Heart left ventricle (tissue), 16 donors: ENCODE measurements at regions not wholly inside any gene's neighbourhood (a gene's known extent, or its start where the extent isn't known, plus 50 kb on each side); places are given as distances from the start of the nearest gene placed in this dataset.
A peak's percentile ranks its signal among the peaks of the same experiment; 100 is the strongest.

Source experiments
- ATAC-seq, 4 donors: fragments of 200-7000 bp; cut with Tn5 transposase; one replicate each; pipeline ENCODE4 v1.9.1; 2020 to 2022; ENCODE audit warnings: moderate library complexity in 4 of 4, mild to moderate bottlenecking in 3 of 4, moderate number of reproducible peaks in 1 of 4
- DNase-seq, 5 donors: peaks; one replicate each; pipeline ENCODE4 v3.0.0-alpha.2; 2020
- H3K27ac ChIP-seq, 12 donors: fragments of 200-600 bp; sonication (generic) in 4 of 12; one replicate each; pipeline versions ENCODE4 v1.5.0 to v1.8.0; 2016 to 2022; ENCODE audit warnings: mild to moderate bottlenecking in 2 of 12
- H3K27me3 ChIP-seq, 9 donors: fragments of 200-600 bp; sonication (generic) in 2 of 9; one replicate each; pipeline versions ENCODE4 v1.5.1 to v1.8.0; 2016 to 2022; ENCODE audit warnings: mild to moderate bottlenecking in 3 of 9
- H3K36me3 ChIP-seq, 9 donors: fragments of 200-600 bp; sonication (generic) in 2 of 9; one replicate each; pipeline versions ENCODE4 v1.5.0 to v1.8.0; 2018 to 2022; ENCODE audit warnings: mild to moderate bottlenecking in 2 of 9
- H3K4me1 ChIP-seq, 12 donors: fragments of 200-600 bp; sonication (generic) in 4 of 12; one replicate each; pipeline versions ENCODE4 v1.5.0 to v1.8.0; 2016 to 2022; ENCODE audit warnings: mild to moderate bottlenecking in 3 of 12
- H3K4me3 ChIP-seq, 12 donors: fragments of 200-600 bp; sonication (generic) in 4 of 12; one replicate each; pipeline versions ENCODE4 v1.5.0 to v1.8.0; 2017 to 2022; ENCODE audit warnings: mild to moderate bottlenecking in 9 of 12, moderate library complexity in 4 of 12
- H3K9me3 ChIP-seq, 12 donors: fragments of 200-600 bp; sonication (generic) in 4 of 12; one replicate each; pipeline versions ENCODE4 v1.5.0 to v1.8.0; 2016 to 2022; ENCODE audit warnings: mild to moderate bottlenecking in 1 of 12
- POLR2A ChIP-seq, 2 donors: fragments of 450-650 bp; IDR thresholded peaks; one replicate each; pipeline ENCODE4 v1.6.1; 2017; ENCODE audit warnings: antibody characterized with exemption in 2 of 2, mild to moderate bottlenecking in 2 of 2, moderate library complexity in 2 of 2
- WGBS, 4 donors: extraction: QIAGEN DNeasy Blood & Tissue Kit in 2 of 4; methylation state at CpG; one replicate each; pipeline versions ENCODE4 v1.1.5 to v1.1.7; 2013 to 2018; 5-methylcytosine and 5-hydroxymethylcytosine counted together
- intact Hi-C, 10 donors: fragments of 100-400 bp; cut with DNase I; formaldehyde crosslinking; loops; one replicate each; pipeline versions ENCODE4 v1.11.1 to v1.14.2; 2022
- TF ChIP-seq, protein P1 (sequence below), 12 donors: fragments of 200-600 bp; sonication (generic) in 4 of 12; IDR thresholded peaks; one replicate each; pipeline versions ENCODE4 v1.5.0 to v1.8.0; 2018 to 2022; ENCODE audit warnings: antibody characterized with exemption in 12 of 12, mild to moderate bottlenecking in 5 of 12
- donor health status: ischemic (EF 13 %, LVEDD 7.1; RV severe dilation, severe dysfunction).
- donor health status: healthy with polysubstance abuse.
- donor health status: DM: no; HTN: yes; CAD: no.
- donor health status: DM: no; HTN: no; CAD: no.
- donor health status: ischemic (EF 25% LVEDD 6.9; RV normal size, moderate dysfunction).
- donor health status: ischemic (EF 25% LVEDD 5.7; RV mildly dilated, moderate dysfunction).
- donor health status: healthy.
- donor health status: DM: yes; HTN: yes; CAD: no.
- donor health status: ischemic (EF 35%, LVEDD 5.7; RV mildly dilated, moderate dysfunction).
- donor health status: nonischemic (EF 11% LVEDD 7.7; RV severe dilation, severe dysfunction).
- donor health status: DM: yes; HTN: yes; CAD: no.
- donor health status: PGD.
- donor health status: ischemic (EF 29% LVEDD 5.4; RV normal size, mild dysfunction).
- donor health status: nonischemic (EF 23%, LVEDD 6.1; RV moderate dilation, normal function).

DNA sequence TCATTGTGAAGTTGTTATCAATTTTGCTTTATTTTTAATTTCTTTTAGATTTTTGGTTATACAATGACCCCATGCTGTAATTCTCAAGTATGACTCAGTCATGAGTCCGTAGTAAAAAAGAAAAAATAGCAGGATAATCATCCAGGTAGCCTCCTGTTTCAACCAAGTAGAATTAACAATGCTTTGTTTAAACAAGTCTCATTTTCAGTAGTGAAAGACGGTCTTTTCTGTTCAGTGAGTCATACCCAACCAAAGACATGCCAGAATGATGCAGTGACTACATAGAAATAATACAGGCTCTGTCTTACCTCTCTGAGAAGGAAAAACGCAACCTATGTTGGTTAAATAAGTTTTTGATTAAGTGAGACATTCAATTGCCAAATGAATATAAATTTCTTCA is 67.8 kb upstream of the DSC1 start:
- DNase-seq (no peak), ATAC-seq (no peak)
- Histone ChIP-seq H3K4me3 (no peak overlapping the region), H3K27me3 (no peaks in the 10 kb centered on the region), H3K27ac (no peak overlapping the region), H3K36me3 (no peaks in the 10 kb centered on the region), H3K4me1 (peaks cover 0 to 29% (median 3%) of the 10 kb centered on the region in 12 donors), H3K9me3 (no peaks in the 10 kb centered on the region)
- TF ChIP-seq, protein P1, sequence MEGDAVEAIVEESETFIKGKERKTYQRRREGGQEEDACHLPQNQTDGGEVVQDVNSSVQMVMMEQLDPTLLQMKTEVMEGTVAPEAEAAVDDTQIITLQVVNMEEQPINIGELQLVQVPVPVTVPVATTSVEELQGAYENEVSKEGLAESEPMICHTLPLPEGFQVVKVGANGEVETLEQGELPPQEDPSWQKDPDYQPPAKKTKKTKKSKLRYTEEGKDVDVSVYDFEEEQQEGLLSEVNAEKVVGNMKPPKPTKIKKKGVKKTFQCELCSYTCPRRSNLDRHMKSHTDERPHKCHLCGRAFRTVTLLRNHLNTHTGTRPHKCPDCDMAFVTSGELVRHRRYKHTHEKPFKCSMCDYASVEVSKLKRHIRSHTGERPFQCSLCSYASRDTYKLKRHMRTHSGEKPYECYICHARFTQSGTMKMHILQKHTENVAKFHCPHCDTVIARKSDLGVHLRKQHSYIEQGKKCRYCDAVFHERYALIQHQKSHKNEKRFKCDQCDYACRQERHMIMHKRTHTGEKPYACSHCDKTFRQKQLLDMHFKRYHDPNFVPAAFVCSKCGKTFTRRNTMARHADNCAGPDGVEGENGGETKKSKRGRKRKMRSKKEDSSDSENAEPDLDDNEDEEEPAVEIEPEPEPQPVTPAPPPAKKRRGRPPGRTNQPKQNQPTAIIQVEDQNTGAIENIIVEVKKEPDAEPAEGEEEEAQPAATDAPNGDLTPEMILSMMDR (IDR thresholded peaks at IDR 0.05), result no peak
- TF ChIP-seq POLR2A (IDR thresholded peaks at IDR 0.05), result no peak
- intact Hi-C loops, result no loop called here
- WGBS, 4 donors, result 60 to 92% (median 63%) methylated on average over 3 of the region's 3 CpGs

DNA sequence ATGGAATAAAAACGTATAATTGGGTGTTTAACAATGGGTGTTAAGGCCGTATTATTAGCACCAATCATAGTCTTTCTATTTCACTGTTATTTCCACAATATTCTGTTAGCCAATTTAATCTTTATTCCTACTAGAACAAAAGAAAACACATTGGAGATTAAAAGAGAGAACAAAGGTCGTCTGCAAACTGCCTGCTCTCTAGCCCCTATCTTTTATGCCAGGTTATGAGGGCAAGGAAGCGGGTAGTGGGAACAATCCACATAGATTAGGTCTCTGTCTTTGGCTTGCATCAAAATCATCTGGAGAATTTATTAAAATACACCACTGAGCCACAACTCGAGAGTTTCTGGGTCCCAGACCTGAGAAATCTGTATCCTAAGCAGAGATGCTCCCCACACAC is 69.4 kb upstream of the DSC1 start:
- 71 to 80% (median 75%) methylated on average over 5 of the region's 5 CpGs for WGBS, 4 donors

DNA sequence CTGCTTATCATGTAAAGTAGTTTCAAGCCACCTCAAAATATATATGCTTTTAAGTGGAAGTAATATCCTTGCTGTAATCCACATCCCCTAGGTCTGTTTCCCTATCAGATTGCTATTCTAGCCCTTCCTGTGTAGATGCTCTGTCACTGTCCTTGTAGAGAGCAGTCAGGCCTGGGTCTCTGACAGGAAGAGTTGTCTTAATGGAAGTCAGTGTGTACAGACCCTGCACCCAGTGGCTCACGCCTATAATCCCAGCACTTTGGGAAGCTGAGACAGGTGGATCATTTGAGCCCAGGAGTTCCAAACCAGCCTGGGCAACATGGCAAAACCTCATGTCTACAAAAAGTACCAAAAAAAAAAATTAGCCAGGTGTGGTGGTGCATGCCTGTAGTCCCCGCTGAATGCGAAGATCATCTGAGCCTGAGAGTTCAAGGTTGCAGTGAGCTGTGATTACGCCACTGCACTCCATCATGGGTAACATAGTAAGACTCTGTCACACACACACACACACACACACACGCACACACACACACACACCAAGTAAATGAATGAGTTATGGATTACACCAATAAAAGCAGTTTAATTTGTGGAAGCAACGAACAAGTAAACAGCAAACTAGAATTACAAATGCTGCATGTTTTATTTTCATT is 70.2 kb upstream of the DSC1 start:
- ATAC-seq (peak in 1 of 4 donors; percentile 31), DNase-seq (no peak)
- Histone ChIP-seq H3K27ac (peak overlapping the region in 5 of 12 donors; percentile 47 to 79 (median 60)), H3K27me3 (no peaks in the 10 kb centered on the region), H3K4me1 (peaks cover 0 to 14% (median 0%) of the 10 kb centered on the region in 12 donors), H3K9me3 (no peaks in the 10 kb centered on the region), H3K36me3 (no peaks in the 10 kb centered on the region), H3K4me3 (no peak overlapping the region)
- TF ChIP-seq POLR2A (IDR thresholded peaks at IDR 0.05), result no peak
- TF ChIP-seq, protein P1 (IDR thresholded peaks at IDR 0.05), result no peak
- intact Hi-C loops, result no loop called here
- WGBS, 4 donors, result 90 to 94% (median 91%) methylated on average over 6 of the region's 6 CpGs

More for the DNA sequence above, 69.4 kb upstream of the DSC1 start:
- TF ChIP-seq POLR2A (IDR thresholded peaks at IDR 0.05), result no peak
- TF ChIP-seq, protein P1 (IDR thresholded peaks at IDR 0.05), result no peak
- Histone ChIP-seq H3K9me3 (no peaks in the 10 kb centered on the region), H3K4me1 (peaks cover 0 to 22% (median 0%) of the 10 kb centered on the region in 12 donors), H3K27ac (no peak overlapping the region), H3K36me3 (no peaks in the 10 kb centered on the region), H3K4me3 (no peak overlapping the region), H3K27me3 (no peaks in the 10 kb centered on the region)
- no peak for ATAC-seq
- no peak for DNase-seq
- intact Hi-C loops, result no loop called here

DNA sequence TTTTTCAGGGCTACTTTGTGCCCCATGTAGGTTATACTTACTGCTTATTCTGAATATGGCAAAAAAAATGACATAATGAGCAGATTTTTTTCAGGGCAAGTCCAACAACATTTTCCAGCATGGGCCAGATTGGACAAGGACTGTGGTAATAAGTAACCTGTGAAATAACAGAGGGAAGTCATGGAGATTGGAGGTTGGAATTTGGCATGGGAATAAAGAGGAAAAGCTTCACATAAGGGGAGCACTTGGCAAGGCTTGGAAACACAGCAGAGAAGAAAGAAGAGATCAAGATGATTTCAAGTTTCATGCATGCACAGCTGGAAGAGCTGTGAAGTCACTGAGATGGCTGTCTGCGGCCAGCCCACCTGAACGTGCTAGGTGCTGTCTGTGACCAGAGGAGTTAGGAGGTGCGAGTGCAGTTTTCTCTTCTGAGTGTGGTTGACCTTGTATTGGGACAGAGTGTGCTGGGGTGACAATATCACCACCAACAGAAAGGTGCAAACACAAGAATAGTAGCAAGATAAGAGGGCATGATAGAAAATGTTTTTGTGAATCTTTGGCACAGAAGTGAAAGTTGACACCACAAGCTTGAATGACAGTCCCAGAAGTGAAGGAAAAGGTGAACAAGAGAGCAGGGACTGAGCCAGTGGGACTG is 71.1 kb upstream of the DSC1 start:
- Histone ChIP-seq H3K36me3 (no peaks in the 10 kb centered on the region), H3K4me3 (no peak overlapping the region), H3K27ac (peak overlapping the region in 11 of 12 donors; percentile 1 to 79 (median 52)), H3K9me3 (no peaks in the 10 kb centered on the region), H3K4me1 (peaks cover 0 to 12% (median 0%) of the 10 kb centered on the region in 12 donors), H3K27me3 (no peaks in the 10 kb centered on the region)
- peak; percentile 83 to 91 (median 88) for ATAC-seq
- WGBS, 4 donors, result 26 to 43% (median 41%) methylated on average over 3 of the region's 3 CpGs
- intact Hi-C loops, result no loop called here
- no peak for TF ChIP-seq POLR2A (IDR thresholded peaks at IDR 0.05)
- TF ChIP-seq, protein P1 (IDR thresholded peaks at IDR 0.05), result no peak
- no peak for DNase-seq
